K562 (cell line): ENCODE measurements at regions not wholly inside any gene's neighbourhood (a gene's known extent, or its start where the extent isn't known, plus 50 kb on each side); places are given as distances from the start of the nearest gene placed in this dataset.

Experiments
- ATAC-seq: fragments of 200-7000 bp; cut with Tn5 transposase; 3 replicates; pipeline ENCODE4 v1.9.1; 2020; ENCODE audit warnings: moderate library complexity
- BruUV-seq: library from RNA; stranded (reverse); fragments of 400-500 nt; replicated peaks from 2 replicates; lab custom pipeline; 2021; lab: Mats Ljungman, UMichigan
- CTCF ChIA-PET: fragments of 300-600 bp; formaldehyde crosslinking; extraction: SDS; loops from one replicate; lab custom pipeline; 2021; ENCODE audit warnings: low intra/inter-chr PET ratio; lab: Yijun Ruan, JAX
- POLR2A ChIA-PET: fragments of 300-600, 350-650 bp; sonication (Branson Sonifier 250); formaldehyde crosslinking; extraction: SDS; loops from one replicate; lab custom pipeline; 2021; ENCODE audit warnings: antibody characterized with exemption, inconsistent platforms; lab: Yijun Ruan, JAX
- DNase-seq, 4 experiments: peaks; one replicate each; pipeline versions ENCODE4 v3.0.0 to v3.0.0-alpha.2; 2011 to 2018; ENCODE audit warnings: low spot score in 3 of 4, mixed read lengths in 3 of 4; ENCODE audit errors: extremely low read depth in 1 of 4
- FAIRE-seq: peaks from 2 replicates; lab custom pipeline; 2011; peaks lifted over from hg19 to GRCh38; lab: Jason Lieb, UNC
- H2AFZ ChIP-seq: 2 replicates; pipeline ENCODE4 v1.6.0; 2011; ENCODE audit warnings: low read depth, low read length, control low read depth, inconsistent platforms
- H3K27ac ChIP-seq: fragments of 200-600 bp; 3 replicates; pipeline ENCODE4 v1.8.0; 2011; ENCODE audit warnings: low read depth, mild to moderate bottlenecking, control low read depth, inconsistent platforms, low read length, moderate library complexity, mixed read lengths; ENCODE audit errors: extremely low read depth
- H3K27me3 ChIP-seq, 2 experiments: fragments of 300-600 bp in 1 of 2; 2 replicates in 1 of 2; 3 replicates in 1 of 2; pipeline versions ENCODE4 v1.6.0 to v1.8.0; 2011; ENCODE audit warnings: inconsistent platforms in 2 of 2, low read length in 2 of 2, mild to moderate bottlenecking in 1 of 2, mixed read lengths in 1 of 2, moderate library complexity in 1 of 2; ENCODE audit not compliant: control insufficient read depth in 2 of 2, insufficient read depth in 2 of 2
- H3K36me3 ChIP-seq: fragments of 300-600 bp; 3 replicates; pipeline ENCODE4 v1.8.0; 2011; ENCODE audit warnings: mild to moderate bottlenecking, low read length, inconsistent platforms; ENCODE audit not compliant: control insufficient read depth, insufficient read depth
- H3K4me1 ChIP-seq, 2 experiments: fragments of 200-600 bp in 1 of 2; replicated peaks in 1 of 2; 2 replicates in 1 of 2; 3 replicates in 1 of 2; pipeline versions ENCODE4 v1.5.1 to v1.8.0; 2011; ENCODE audit warnings: inconsistent platforms in 2 of 2, low read length in 2 of 2, mild to moderate bottlenecking in 1 of 2, mixed read lengths in 1 of 2, moderate library complexity in 1 of 2; ENCODE audit not compliant: control insufficient read depth in 2 of 2, insufficient read depth in 2 of 2
- H3K4me2 ChIP-seq: 2 replicates; pipeline ENCODE4 v1.6.1; 2011; ENCODE audit warnings: low read length, control low read depth, inconsistent platforms, mixed read lengths; ENCODE audit not compliant: insufficient read depth
- H3K4me3 ChIP-seq: fragments of 200-600 bp; sonication (generic), shearing (Covaris generic); 2 replicates; pipeline ENCODE4 v1.5.1; 2016; ENCODE audit warnings: control low read depth, inconsistent platforms
- H3K79me2 ChIP-seq: fragments of 200-600 bp; 3 replicates; pipeline ENCODE4 v1.8.0; 2011; ENCODE audit warnings: low read length, inconsistent platforms; ENCODE audit not compliant: control insufficient read depth, insufficient read depth
- H3K9ac ChIP-seq, 2 experiments: 2 replicates each; pipeline versions ENCODE4 v1.6.0 to v1.6.1; 2011; ENCODE audit warnings: low read depth in 2 of 2, low read length in 2 of 2, control low read depth in 1 of 2, inconsistent platforms in 1 of 2, mild to moderate bottlenecking in 1 of 2, mixed read lengths in 1 of 2; ENCODE audit not compliant: insufficient read depth in 1 of 2
- H3K9me1 ChIP-seq: one replicate; pipeline ENCODE4 v1.6.0; 2011; ENCODE audit warnings: inconsistent platforms, mild to moderate bottlenecking, low read length, moderate library complexity; ENCODE audit not compliant: control insufficient read depth, insufficient read depth
- H3K9me3 ChIP-seq: replicated peaks from 2 replicates; pipeline ENCODE4 v1.5.1; 2011; ENCODE audit warnings: low read depth, low read length, inconsistent platforms; ENCODE audit not compliant: control insufficient read depth, insufficient read depth
- H4K20me1 ChIP-seq: replicated peaks from 2 replicates; pipeline ENCODE4 v1.6.1; 2011; ENCODE audit warnings: low read length, inconsistent platforms, mixed read lengths; ENCODE audit not compliant: control insufficient read depth, insufficient read depth
- CBX1 ChIP-seq: sonication (generic); IDR thresholded peaks from 2 replicates; pipeline ENCODE4 v1.6.1; 2016; ENCODE audit warnings: antibody characterized with exemption, low read depth, mild to moderate bottlenecking
- CHD2 ChIP-seq: IDR thresholded peaks from 2 replicates; pipeline ENCODE4 v1.6.1; 2011; ENCODE audit warnings: low read depth, low read length
- E2F3 ChIP-seq: fragments of 250-450 bp; sonication (Bioruptor Pico); IDR thresholded peaks from 2 replicates; pipeline ENCODE4 v1.4.0; 2020; ENCODE audit warnings: mild to moderate bottlenecking
- EZH2 ChIP-seq: IDR thresholded peaks from 2 replicates; pipeline ENCODE4 v1.6.1; 2012; ENCODE audit warnings: low read depth, mild to moderate bottlenecking, inconsistent platforms, low read length, borderline replicate concordance
- HNRNPL ChIP-seq: fragments of 200-400 bp; formaldehyde crosslinking; IDR thresholded peaks from 2 replicates; pipeline ENCODE4 v1.6.1; 2017; ENCODE audit warnings: low read depth, mild to moderate bottlenecking, low read length
- POLR2AphosphoS2 ChIP-seq: IDR thresholded peaks from 2 replicates; pipeline ENCODE4 v1.6.1; 2012; ENCODE audit warnings: low read length, improper control_type of control experiment
- RBM25 ChIP-seq: fragments of 200-400 bp; formaldehyde crosslinking; IDR thresholded peaks from 2 replicates; pipeline ENCODE4 v1.6.1; 2018; ENCODE audit warnings: low read length, low read depth, moderate library complexity; ENCODE audit not compliant: severe bottlenecking
- SP1 ChIP-seq: sonication (generic); formaldehyde crosslinking; IDR thresholded peaks from 2 replicates; pipeline ENCODE4 v1.8.1; 2022; ENCODE audit warnings: mild to moderate bottlenecking, missing genetic modification reagents
- XRCC5 ChIP-seq: fragments of 200-400 bp; formaldehyde crosslinking; IDR thresholded peaks from 2 replicates; pipeline ENCODE4 v1.6.1; 2017; ENCODE audit warnings: low read depth, mild to moderate bottlenecking, low read length
- ZNF124 ChIP-seq: sonication (generic); formaldehyde crosslinking; IDR thresholded peaks from 2 replicates; pipeline ENCODE4 v1.8.1; 2022; ENCODE audit warnings: missing genetic modification reagents
- ZNF146 ChIP-seq: IDR thresholded peaks from one replicate; pipeline ENCODE4 v1.6.1; 2018; ENCODE audit warnings: missing compliant biosample characterization; ENCODE audit not compliant: unreplicated experiment
- ZNF3 ChIP-seq: fragments of 250-450 bp; sonication (Bioruptor Pico); IDR thresholded peaks from 2 replicates; pipeline ENCODE4 v1.5.0; 2021; ENCODE audit warnings: mild to moderate bottlenecking, moderate library complexity
- ZNF316 ChIP-seq: fragments of 450-650 bp; IDR thresholded peaks from 2 replicates; pipeline ENCODE4 v1.6.1; 2016
- ZNF644 ChIP-seq: fragments of 200-800 bp; sonication (Bioruptor generic); IDR thresholded peaks from 2 replicates; pipeline ENCODE4 v1.6.1; 2016; ENCODE audit warnings: low read depth, missing genetic modification characterization, missing compliant biosample characterization
- WGBS: fragments of 100-300 bp; shearing (Covaris generic); methylation state at CpG from one replicate; pipeline ENCODE4 v1.1.6; 2016; ENCODE audit warnings: low coverage, mixed read lengths; ENCODE audit not compliant: insufficient coverage; ENCODE audit errors: missing lambda C conversion rate; 5-methylcytosine and 5-hydroxymethylcytosine counted together
- in situ Hi-C: fragments of 300-500 bp; cut with MboI; formaldehyde crosslinking; loops from 4 replicates; pipeline ENCODE4 v1.15.0; 2018; ENCODE audit warnings: inconsistent platforms, mixed read lengths
- intact Hi-C: fragments of 100-400 bp; cut with micrococcal nuclease; formaldehyde crosslinking; loops from 2 replicates; pipeline ENCODE4 v1.14.2; 2022
- TF ChIP-seq, protein P1 (sequence below): fragments of 250-450 bp; sonication (Bioruptor Pico); IDR thresholded peaks from 2 replicates; pipeline ENCODE4 v1.8.0; 2021; ENCODE audit warnings: moderate library complexity, mild to moderate bottlenecking, inconsistent platforms
- TF ChIP-seq, protein P2 (sequence below): fragments of 250-450 bp; sonication (Bioruptor Pico); IDR thresholded peaks from 2 replicates; pipeline ENCODE4 v1.5.0; 2020; ENCODE audit warnings: mild to moderate bottlenecking

DNA sequence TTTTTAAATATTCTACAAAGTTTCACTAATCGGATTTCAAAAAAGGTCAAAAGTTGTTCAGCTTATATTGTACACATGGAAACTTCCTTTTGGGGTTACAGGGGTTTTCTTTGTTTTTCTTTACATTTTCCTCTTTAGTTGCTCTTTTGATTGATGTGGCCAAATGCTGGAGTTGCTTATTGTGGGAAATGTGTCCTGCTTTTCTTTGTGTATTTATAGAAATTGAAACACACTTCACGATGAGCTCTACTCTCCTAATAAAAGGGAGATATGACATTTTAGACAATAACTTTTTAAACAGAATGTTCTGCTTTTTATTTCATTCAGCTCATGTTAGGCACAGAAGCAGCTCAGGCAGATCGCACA is 50.7 kb upstream of the SPRY1 start:
- intact Hi-C loops = no loop called here

More for the DNA sequence above, 50.7 kb upstream of the SPRY1 start:
- WGBS = 58% methylated on average over 3 of the region's 3 CpGs
- no peak for ATAC-seq
- in situ Hi-C loops = no loop called here
- Histone ChIP-seq H3K4me1 (peaks cover 10 to 26% of the 10 kb centered on the region in 2 experiments), H3K4me3 (no peak overlapping the region), H3K4me2 (no peak overlapping the region), H4K20me1 (no peaks in the 10 kb centered on the region), H3K79me2 (no peaks in the 10 kb centered on the region), H3K36me3 (no peaks in the 10 kb centered on the region), H3K27me3 (no peaks in the 10 kb centered on the region), H3K9me1 (no peaks in the 10 kb centered on the region), H3K9me3 (no peaks in the 10 kb centered on the region), H2AFZ (peak overlapping the region; percentile 77; the same call in 1 of the 2 replicates)
- ChIA-PET POLR2A (interaction anchor here (0.9 to 2.1 kb wide), 2 partner anchors 10 to 32 kb away, joined by 3 to 8 read pairs; no protein-coding TSS in a partner anchor), CTCF (no interaction called here)
- no TSS peak for BruUV-seq
- FAIRE-seq = no peak
- no peak for DNase-seq
- TF ChIP-seq ZNF316 (no peak), EZH2 (no peak), ZNF644 (tag) (no peak), POLR2AphosphoS2 (no peak), CHD2 (no peak), SP1 (CRISPR knock-in tag) (no peak), RBM25 (no peak), XRCC5 (no peak), ZNF3 (CRISPR knock-in tag) (no peak), ZNF124 (CRISPR knock-in tag) (no peak), E2F3 (CRISPR knock-in tag) (no peak), ZNF146 (CRISPR knock-in tag) (no peak), CBX1 (no peak), HNRNPL (no peak)
- TF ChIP-seq, protein P1, sequence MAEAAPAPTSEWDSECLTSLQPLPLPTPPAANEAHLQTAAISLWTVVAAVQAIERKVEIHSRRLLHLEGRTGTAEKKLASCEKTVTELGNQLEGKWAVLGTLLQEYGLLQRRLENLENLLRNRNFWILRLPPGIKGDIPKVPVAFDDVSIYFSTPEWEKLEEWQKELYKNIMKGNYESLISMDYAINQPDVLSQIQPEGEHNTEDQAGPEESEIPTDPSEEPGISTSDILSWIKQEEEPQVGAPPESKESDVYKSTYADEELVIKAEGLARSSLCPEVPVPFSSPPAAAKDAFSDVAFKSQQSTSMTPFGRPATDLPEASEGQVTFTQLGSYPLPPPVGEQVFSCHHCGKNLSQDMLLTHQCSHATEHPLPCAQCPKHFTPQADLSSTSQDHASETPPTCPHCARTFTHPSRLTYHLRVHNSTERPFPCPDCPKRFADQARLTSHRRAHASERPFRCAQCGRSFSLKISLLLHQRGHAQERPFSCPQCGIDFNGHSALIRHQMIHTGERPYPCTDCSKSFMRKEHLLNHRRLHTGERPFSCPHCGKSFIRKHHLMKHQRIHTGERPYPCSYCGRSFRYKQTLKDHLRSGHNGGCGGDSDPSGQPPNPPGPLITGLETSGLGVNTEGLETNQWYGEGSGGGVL (CRISPR knock-in tag) = no peak
- TF ChIP-seq, protein P2, sequence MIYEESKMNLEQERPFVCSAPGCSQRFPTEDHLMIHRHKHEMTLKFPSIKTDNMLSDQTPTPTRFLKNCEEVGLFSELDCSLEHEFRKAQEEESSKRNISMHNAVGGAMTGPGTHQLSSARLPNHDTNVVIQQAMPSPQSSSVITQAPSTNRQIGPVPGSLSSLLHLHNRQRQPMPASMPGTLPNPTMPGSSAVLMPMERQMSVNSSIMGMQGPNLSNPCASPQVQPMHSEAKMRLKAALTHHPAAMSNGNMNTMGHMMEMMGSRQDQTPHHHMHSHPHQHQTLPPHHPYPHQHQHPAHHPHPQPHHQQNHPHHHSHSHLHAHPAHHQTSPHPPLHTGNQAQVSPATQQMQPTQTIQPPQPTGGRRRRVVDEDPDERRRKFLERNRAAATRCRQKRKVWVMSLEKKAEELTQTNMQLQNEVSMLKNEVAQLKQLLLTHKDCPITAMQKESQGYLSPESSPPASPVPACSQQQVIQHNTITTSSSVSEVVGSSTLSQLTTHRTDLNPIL = no peak
- TF ChIP-seq, all 486 proteins: peak for 0
- H3K9ac ChIP-seq = no peak overlapping the region
- H3K27ac ChIP-seq = no peak overlapping the region
